ENCODE measurements at regions not wholly inside any gene's neighbourhood (a gene's known extent, or its start where the extent isn't known, plus 50 kb on each side); places are given as distances from the start of the nearest gene placed in this dataset.

GRCh38 chr11:30089921-30090320 lies 73.1 kb upstream of the KCNA4 start:
- no peak for DNase-seq

- no peak for DNase-seq
Measured at GRCh38 chr11:30091246-30091645, 74.4 kb upstream of the KCNA4 start.

GRCh38 chr11:30091737-30092136 lies 74.9 kb upstream of the KCNA4 start:
- DNase-seq, result no peak

GRCh38 chr11:30092518-30092917 lies 75.7 kb upstream of the KCNA4 start:
- no peak for DNase-seq

GRCh38 chr11:30100495-30100894 lies 83.7 kb upstream of the KCNA4 start:
- DNase-seq, result no peak

GRCh38 chr11:30106222-30107181 lies 89.7 kb upstream of the KCNA4 start:
- no peak for DNase-seq

GRCh38 chr11:30107899-30108298 lies 91.1 kb upstream of the KCNA4 start:
- DNase-seq, result no peak

- no peak for DNase-seq
Measured at GRCh38 chr11:30109774-30110173, 92.9 kb upstream of the KCNA4 start.

- no peak for DNase-seq
Measured at GRCh38 chr11:30110691-30111090, 93.9 kb upstream of the KCNA4 start.

- DNase-seq, result no peak
Measured at GRCh38 chr11:30111786-30112185, 95.0 kb upstream of the KCNA4 start.

- DNase-seq, result no peak
Measured at GRCh38 chr11:30113326-30113898, 96.6 kb upstream of the KCNA4 start.

GRCh38 chr11:30116512-30116911 lies 99.7 kb upstream of the KCNA4 start:
- no peak for DNase-seq

GRCh38 chr11:30120045-30120589 lies 103.3 kb upstream of the KCNA4 start:
- no peak for DNase-seq

- no peak for DNase-seq
Measured at GRCh38 chr11:30125456-30125855, 105.4 kb upstream of the FSHB start.

- peak; percentile 38 for DNase-seq
Measured at GRCh38 chr11:30128269-30128932, 102.4 kb upstream of the FSHB start.

- DNase-seq, result no peak
Measured at GRCh38 chr11:30131535-30131934, 99.3 kb upstream of the FSHB start.

- no peak for DNase-seq
Measured at GRCh38 chr11:30133281-30133680, 97.5 kb upstream of the FSHB start.

- DNase-seq, result peak; percentile 57
Measured at GRCh38 chr11:30143098-30143705, 87.6 kb upstream of the FSHB start.

- no peak for DNase-seq
Measured at GRCh38 chr11:30147293-30147692, 83.5 kb upstream of the FSHB start.

- no peak for DNase-seq
Measured at GRCh38 chr11:30149998-30150397, 80.8 kb upstream of the FSHB start.

GRCh38 chr11:30150425-30150824 lies 80.4 kb upstream of the FSHB start:
- DNase-seq, result no peak

- no peak for DNase-seq
Measured at GRCh38 chr11:30153008-30153407, 77.8 kb upstream of the FSHB start.

GRCh38 chr11:30155428-30155827 lies 75.4 kb upstream of the FSHB start:
- no peak for DNase-seq

All from hematopoietic multipotent progenitor cell treated with erythropoietin and hydrocortisone succinate and interleukin-3 and kit ligand, for 8 days (in vitro differentiated cells).